B cell (primary cell): ENCODE measurements at regions not wholly inside any gene's neighbourhood (a gene's known extent, or its start where the extent isn't known, plus 50 kb on each side); places are given as distances from the start of the nearest gene placed in this dataset.

Source experiments
- ATAC-seq: fragments of 200-7000 bp; cut with Tn5 transposase; one replicate; pipeline ENCODE4 v1.10.0; 2021; ENCODE audit warnings: low read depth, mild to moderate bottlenecking, moderate number of reproducible peaks, moderate library complexity
- CTCF ChIA-PET: fragments of 350-600 bp; sonication (Branson Sonifier 250); formaldehyde crosslinking; loops from one replicate; lab custom pipeline; 2021; ENCODE audit warnings: antibody characterized with exemption, inconsistent platforms; lab: Charles Lee
- POLR2A ChIA-PET: fragments of 350-600 bp; sonication (Branson Sonifier 250); formaldehyde crosslinking; loops from one replicate; lab custom pipeline; 2021; ENCODE audit warnings: antibody characterized with exemption; lab: Charles Lee
- DNase-seq: peaks from one replicate; pipeline ENCODE4 v3.0.0; 2013
- H2AFZ ChIP-seq: 2 replicates; pipeline ENCODE4 v1.6.1; 2012; ENCODE audit warnings: mild to moderate bottlenecking, low read depth, low read length; ENCODE audit not compliant: insufficient read depth, poor library complexity, severe bottlenecking
- H3K27ac ChIP-seq, 2 donors: 1 replicate in 1 of 2; 2 replicates in 1 of 2; pipeline ENCODE4 v1.5.1; 2012 to 2013; ENCODE audit warnings: low read length in 2 of 2, mild to moderate bottlenecking in 2 of 2, moderate library complexity in 1 of 2
- H3K27me3 ChIP-seq, 4 experiments: fragments of 200-600 bp in 1 of 4; sonication (generic) in 1 of 4; replicated peaks in 1 of 4; 1 replicate in 2 of 4; 2 replicates in 2 of 4; pipeline versions ENCODE4 v1.6.1 to v1.7.0; 2013 to 2016; ENCODE audit warnings: low read length in 3 of 4, mild to moderate bottlenecking in 2 of 4, mixed read lengths in 1 of 4, moderate library complexity in 1 of 4; ENCODE audit not compliant: insufficient read depth in 4 of 4, control insufficient read depth in 3 of 4; ENCODE audit errors: control extremely low read depth in 1 of 4
- H3K36me3 ChIP-seq, 2 experiments: replicated peaks in 1 of 2; 1 replicate in 1 of 2; 2 replicates in 1 of 2; pipeline versions ENCODE4 v1.6.1 to v1.7.1; 2013; ENCODE audit warnings: low read length in 1 of 2; ENCODE audit not compliant: insufficient read depth in 2 of 2, control insufficient read depth in 1 of 2; ENCODE audit errors: control extremely low read depth in 1 of 2, extremely low read depth in 1 of 2
- H3K4me1 ChIP-seq, 2 donors: fragments of 200-600 bp in 1 of 2; sonication (generic) in 1 of 2; 1 replicate in 1 of 2; 2 replicates in 1 of 2; pipeline versions ENCODE4 v1.5.1 to v1.6.1; 2013 to 2017; ENCODE audit warnings: low read length in 2 of 2; ENCODE audit not compliant: control insufficient read depth in 2 of 2, insufficient read depth in 2 of 2
- H3K4me2 ChIP-seq: replicated peaks from 2 replicates; pipeline ENCODE3; 2012; ENCODE audit warnings: mild to moderate bottlenecking, low read depth, low read length; ENCODE audit not compliant: poor library complexity, severe bottlenecking
- H3K4me3 ChIP-seq, 5 experiments: fragments of 200-600 bp in 1 of 5; sonication (generic) in 1 of 5; 1 replicate in 3 of 5; 2 replicates in 2 of 5; pipeline versions ENCODE4 v1.5.1 to v1.7.0; 2011 to 2016; ENCODE audit warnings: low read length in 4 of 5, mild to moderate bottlenecking in 4 of 5, low read depth in 2 of 5, control low read depth in 1 of 5, moderate library complexity in 1 of 5; ENCODE audit not compliant: insufficient read depth in 1 of 5; ENCODE audit errors: control extremely low read depth in 1 of 5, extremely low read depth in 1 of 5
- H3K79me2 ChIP-seq: fragments of 200-600 bp; sonication (generic); one replicate; pipeline ENCODE4 v1.6.0; 2016; ENCODE audit warnings: low read length; ENCODE audit not compliant: control insufficient read depth, insufficient read depth
- H3K9ac ChIP-seq: fragments of 200-600 bp; sonication (generic); 2 replicates; pipeline ENCODE4 v1.6.1; 2017; ENCODE audit warnings: mild to moderate bottlenecking, low read length, moderate library complexity
- H3K9me3 ChIP-seq, 3 donors: one replicate each; pipeline versions ENCODE4 v1.6.1 to v1.7.1; 2013; ENCODE audit warnings: low read length in 2 of 3; ENCODE audit not compliant: control insufficient read depth in 2 of 3, insufficient read depth in 1 of 3; ENCODE audit errors: control extremely low read depth in 1 of 3
- H4K20me1 ChIP-seq: 2 replicates; pipeline ENCODE4 v1.6.0; 2012; ENCODE audit warnings: mild to moderate bottlenecking, low read length; ENCODE audit not compliant: insufficient read depth, control insufficient read depth, poor library complexity, severe bottlenecking
- H3K27ac Mint-ChIP-seq: one replicate; pipeline ENCODE4 v1.8.0; 2021; ENCODE audit warnings: mixed read lengths
- H3K27me3 Mint-ChIP-seq: one replicate; pipeline ENCODE4 v1.8.0; 2021; ENCODE audit warnings: mixed read lengths
- H3K4me1 Mint-ChIP-seq: one replicate; pipeline ENCODE4 v1.8.0; 2021; ENCODE audit warnings: mixed read lengths
- H3K4me3 Mint-ChIP-seq: one replicate; pipeline ENCODE4 v1.8.0; 2021; ENCODE audit warnings: mixed read lengths
- H3K9me3 Mint-ChIP-seq: one replicate; pipeline ENCODE4 v1.8.0; 2022; ENCODE audit warnings: mixed read lengths; ENCODE audit not compliant: insufficient read depth
- CTCF ChIP-seq: fragments of 200-600 bp; IDR thresholded peaks from one replicate; pipeline ENCODE4 v1.8.0; 2022; ENCODE audit warnings: antibody characterized with exemption, mild to moderate bottlenecking
- EZH2 ChIP-seq: IDR thresholded peaks from 2 replicates; pipeline ENCODE4 v1.6.1; 2012; ENCODE audit warnings: borderline replicate concordance, low read depth, mild to moderate bottlenecking, moderate library complexity, low read length; ENCODE audit not compliant: insufficient read depth, poor library complexity, severe bottlenecking
- WGBS: methylation state at CpG from one replicate; pipeline ENCODE4 v1.1.5; 2013; ENCODE audit warnings: missing lambda C conversion rate; ENCODE audit not compliant: insufficient coverage; 5-methylcytosine and 5-hydroxymethylcytosine counted together
- intact Hi-C: fragments of 100-400 bp; cut with micrococcal nuclease; formaldehyde crosslinking; loops from one replicate; pipeline ENCODE4 v1.10.0; 2022

- TF ChIP-seq CTCF: no peak
- TF ChIP-seq EZH2: no peak
- Histone ChIP-seq H3K36me3 (no peaks in the 10 kb centered on the region), H3K4me3 (no peak overlapping the region), H3K4me2 (no peak overlapping the region), H3K4me1 (no peaks in the 10 kb centered on the region), H3K79me2 (no peaks in the 10 kb centered on the region), H3K27me3 (peaks cover 0 to 12% (median 6%) of the 10 kb centered on the region in 4 experiments), H3K27ac (no peak overlapping the region), H2AFZ (no peak overlapping the region), H4K20me1 (no peaks in the 10 kb centered on the region), H3K9ac (no peak overlapping the region), H3K9me3 (peaks cover 0 to 5% (median 0%) of the 10 kb centered on the region in 3 donors)
- POLR2A ChIA-PET: no interaction called here
- no peak for ATAC-seq
- Mint-ChIP-seq H3K4me3 (no peak overlapping the region), H3K9me3 (no peaks in the 10 kb centered on the region), H3K4me1 (no peaks in the 10 kb centered on the region), H3K27me3 (peaks cover 49% of the 10 kb centered on the region), H3K27ac (no peak overlapping the region)
- no peak for DNase-seq
- no CpG with 5 or more reads among the region's 2 CpGs for WGBS
- intact Hi-C loops: no loop called here
- CTCF ChIA-PET: no interaction called here
Measured at GRCh38 chr2:173557497-173557896, 202.8 kb downstream of the CDCA7 start.

GRCh38 chr2:173567493-173567892, 212.8 kb downstream of the CDCA7 start:
- ChIA-PET CTCF (interaction anchor here (1.7 kb wide), 1 partner anchor 165 kb away, joined by 4 read pairs; no protein-coding TSS in a partner anchor), POLR2A (no interaction called here)
- DNase-seq: no peak
- Mint-ChIP-seq H3K4me1 (peaks cover 3% of the 10 kb centered on the region), H3K9me3 (no peaks in the 10 kb centered on the region), H3K27me3 (peaks cover 13% of the 10 kb centered on the region), H3K27ac (no peak overlapping the region), H3K4me3 (no peak overlapping the region)
- H3K4me3 ChIP-seq: no peak overlapping the region
- peaks cover 0 to 1% (median 0%) of the 10 kb centered on the region in 3 donors for H3K9me3 ChIP-seq
- no peak overlapping the region for H2AFZ ChIP-seq
- H3K79me2 ChIP-seq: no peaks in the 10 kb centered on the region
- TF ChIP-seq EZH2 (no peak), CTCF (no peak)
- no peaks in the 10 kb centered on the region for H4K20me1 ChIP-seq
- H3K36me3 ChIP-seq: no peaks in the 10 kb centered on the region
- no peak overlapping the region for H3K4me2 ChIP-seq
- WGBS: 100% methylated on average over 3 of the region's 3 CpGs
- H3K27me3 ChIP-seq: peaks cover 0 to 4% (median 0%) of the 10 kb centered on the region in 4 experiments
- H3K4me1 ChIP-seq: peaks cover 4 to 6% of the 10 kb centered on the region in 2 donors
- no peak overlapping the region for H3K27ac ChIP-seq
- intact Hi-C loops: no loop called here
- no peak for ATAC-seq
- no peak overlapping the region for H3K9ac ChIP-seq
